Islet precursor cell (in vitro differentiated cells): ENCODE measurements at regions not wholly inside any gene's neighbourhood (a gene's known extent, or its start where the extent isn't known, plus 50 kb on each side); places are given as distances from the start of the nearest gene placed in this dataset.

Source experiments
- DNase-seq: peaks from one replicate; pipeline ENCODE4 v3.0.0-alpha.2; 2018

DNA sequence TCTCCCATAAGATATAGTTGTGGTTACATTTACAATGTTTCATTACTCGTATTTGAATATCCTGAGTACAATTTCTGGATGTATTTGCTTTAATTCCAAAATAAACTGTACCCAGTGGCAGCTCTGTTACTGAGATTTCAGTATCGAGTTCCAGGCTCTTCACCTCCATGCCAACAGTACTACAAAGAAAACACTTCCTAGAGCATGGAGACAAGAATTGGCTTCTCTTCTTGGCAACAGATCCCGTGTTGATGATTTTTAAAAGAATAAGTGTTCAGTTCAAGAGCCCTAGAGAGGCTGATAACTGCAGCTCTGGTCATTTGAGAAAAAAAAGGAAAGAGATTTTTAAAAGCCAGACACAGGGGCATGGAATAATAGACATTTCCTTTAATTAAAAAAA lies 302.8 kb downstream of the EFNB2 start:
- no peak for DNase-seq

DNA sequence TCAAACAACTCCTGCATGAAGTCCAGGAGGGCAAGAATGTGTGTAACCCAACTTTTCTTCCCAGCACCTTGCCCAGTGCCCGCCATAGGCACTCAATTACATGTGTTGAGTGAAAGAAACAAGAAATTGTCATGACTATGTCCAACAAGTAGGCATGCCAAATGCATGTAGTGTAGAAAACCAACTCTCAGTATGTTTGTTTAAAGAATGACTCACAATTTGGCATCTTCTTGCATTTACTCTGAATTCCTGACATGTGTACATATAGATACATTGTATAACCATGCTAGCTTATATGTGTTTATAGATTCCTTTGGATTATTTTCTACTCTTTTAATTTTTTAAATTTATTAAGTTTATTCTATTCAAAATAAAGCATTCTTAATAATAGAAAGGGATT lies 305.0 kb downstream of the EFNB2 start:
- no peak for DNase-seq

DNA sequence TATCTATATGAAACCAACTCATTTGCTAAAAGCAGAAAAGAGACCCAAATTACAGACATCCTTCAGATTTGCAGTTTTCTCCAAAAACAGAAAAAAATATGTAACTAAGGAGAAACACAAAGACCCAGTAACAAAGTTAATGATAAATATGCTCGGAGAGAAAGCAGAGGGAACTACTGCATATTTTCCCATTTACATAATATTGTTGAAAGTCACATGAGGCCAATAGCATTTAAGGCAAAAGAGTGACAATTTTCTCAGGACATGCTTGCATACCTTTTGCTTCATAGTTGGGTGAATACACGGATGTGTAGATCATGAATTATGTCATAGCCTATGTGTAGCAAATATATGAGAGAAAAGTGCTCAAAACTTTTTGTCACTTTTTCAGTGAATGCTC lies 310.3 kb downstream of the EFNB2 start:
- no peak for DNase-seq

DNA sequence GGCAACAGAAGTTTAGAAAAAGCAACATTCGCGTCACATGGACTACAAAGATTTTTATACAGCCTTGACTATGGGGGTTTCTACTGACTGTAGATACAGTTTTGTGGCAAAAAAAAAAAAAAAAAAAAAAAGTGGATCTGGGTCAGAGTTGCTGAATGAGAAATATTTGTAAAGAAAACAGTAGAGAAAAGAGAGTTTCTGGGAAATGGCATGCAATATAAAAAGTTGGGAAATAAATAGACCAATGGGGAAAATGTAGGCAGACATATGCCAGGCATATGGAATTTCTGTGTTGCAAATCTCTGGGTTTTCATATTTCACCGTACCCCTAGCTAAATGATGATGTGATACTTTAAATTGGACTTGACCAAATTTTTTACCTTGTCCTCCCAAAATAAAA lies 315.3 kb downstream of the EFNB2 start:
- no peak for DNase-seq

DNA sequence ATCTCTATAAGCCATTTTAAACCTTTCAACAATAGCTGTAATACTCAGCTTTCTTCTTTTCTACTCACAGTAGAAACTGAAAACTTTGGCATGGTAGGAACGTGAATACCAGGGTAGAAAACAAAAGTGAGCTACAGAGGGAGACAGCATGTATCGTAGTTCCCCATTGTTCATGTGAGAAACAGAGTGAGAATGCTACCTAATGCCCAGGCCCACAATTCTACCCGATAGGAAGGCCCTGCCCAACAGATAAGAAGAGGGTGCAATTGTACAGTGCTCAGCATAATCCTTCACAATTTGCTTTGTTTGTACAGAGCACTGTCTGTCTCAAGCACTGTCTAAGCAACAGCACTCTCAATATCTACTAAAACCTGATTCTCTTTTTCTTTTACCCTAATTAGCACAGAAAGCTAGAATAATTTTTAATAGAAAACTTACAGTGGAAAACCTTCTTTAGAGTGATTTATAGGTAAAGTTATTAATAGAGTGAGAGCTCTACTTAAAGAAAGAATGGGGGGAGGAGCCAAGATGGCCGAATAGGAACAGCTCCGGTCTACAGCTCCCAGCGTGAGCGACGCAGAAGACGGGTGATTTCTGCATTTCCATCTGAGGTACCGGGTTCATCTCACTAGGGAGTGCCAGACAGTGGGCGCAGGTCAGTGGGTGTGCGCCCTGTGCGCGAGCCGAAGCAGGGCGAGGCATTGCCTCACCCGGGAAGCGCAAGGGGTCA lies 322.3 kb downstream of the EFNB2 start:
- DNase-seq: no peak

DNA sequence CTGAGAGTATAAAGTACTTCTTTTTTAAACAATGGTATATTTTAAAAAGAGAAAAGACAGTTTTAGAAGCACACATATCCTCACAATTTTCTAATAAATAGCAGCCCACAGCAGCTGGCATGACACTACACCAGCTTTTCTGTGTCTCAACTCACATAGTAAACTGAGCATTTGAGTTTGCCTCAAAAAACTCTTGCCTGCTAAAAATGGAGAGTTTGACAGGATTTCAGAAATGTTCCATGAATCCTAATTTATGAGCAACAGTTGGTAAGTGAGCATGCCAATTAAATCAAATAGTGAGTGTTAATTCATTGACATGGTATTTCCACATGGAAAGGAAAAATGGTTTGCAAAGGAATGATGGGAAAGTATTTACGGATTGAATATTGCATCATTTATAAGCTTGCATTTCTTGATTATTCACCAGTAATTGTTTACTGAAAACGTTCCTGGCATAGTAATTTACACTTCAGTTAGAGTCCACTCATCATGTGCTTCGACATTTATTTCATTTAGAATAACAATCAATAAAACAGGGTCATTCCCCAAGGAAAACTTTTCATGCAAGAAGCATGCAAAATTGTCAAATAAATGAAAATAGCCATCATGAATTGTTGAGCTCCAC lies 323.0 kb downstream of the EFNB2 start:
- DNase-seq: no peak

DNA sequence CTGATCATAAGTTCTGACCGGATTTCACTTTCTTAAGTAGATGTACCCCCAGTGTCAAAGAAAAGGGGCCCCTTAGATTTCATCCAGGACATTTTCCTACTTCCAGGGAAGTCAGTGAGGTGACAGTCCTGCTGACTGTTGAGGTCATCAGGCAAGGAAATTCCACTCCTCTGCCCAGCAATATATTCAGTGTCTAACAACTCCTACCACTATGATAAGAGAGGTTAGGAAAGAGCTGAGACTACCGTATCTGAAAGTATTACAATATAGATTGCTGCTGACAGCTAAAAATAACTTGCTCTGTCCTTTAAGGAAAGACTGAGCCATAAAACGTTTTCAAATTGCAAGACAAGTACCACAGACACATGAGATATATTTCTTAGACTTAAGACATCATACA lies 325.1 kb downstream of the EFNB2 start:
- no peak for DNase-seq

DNA sequence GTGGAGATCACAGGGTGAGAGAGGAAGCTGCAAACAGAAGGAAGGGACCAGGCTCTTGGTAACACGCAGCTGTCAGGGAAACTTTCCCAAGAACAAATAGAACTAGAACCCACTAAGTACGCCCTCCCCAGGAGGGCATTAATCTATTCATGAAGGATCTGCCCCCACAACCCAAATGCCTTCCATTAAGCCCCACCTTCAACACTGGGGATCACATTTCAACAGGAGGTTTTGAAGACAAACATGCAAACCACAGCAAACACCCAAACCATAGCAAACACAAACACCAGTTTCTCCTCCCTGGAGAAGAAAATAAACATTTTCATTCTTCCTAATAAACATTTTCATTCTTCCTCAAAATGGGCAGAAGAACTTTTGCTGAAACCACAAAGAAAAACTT lies 329.6 kb downstream of the EFNB2 start:
- DNase-seq: no peak

DNA sequence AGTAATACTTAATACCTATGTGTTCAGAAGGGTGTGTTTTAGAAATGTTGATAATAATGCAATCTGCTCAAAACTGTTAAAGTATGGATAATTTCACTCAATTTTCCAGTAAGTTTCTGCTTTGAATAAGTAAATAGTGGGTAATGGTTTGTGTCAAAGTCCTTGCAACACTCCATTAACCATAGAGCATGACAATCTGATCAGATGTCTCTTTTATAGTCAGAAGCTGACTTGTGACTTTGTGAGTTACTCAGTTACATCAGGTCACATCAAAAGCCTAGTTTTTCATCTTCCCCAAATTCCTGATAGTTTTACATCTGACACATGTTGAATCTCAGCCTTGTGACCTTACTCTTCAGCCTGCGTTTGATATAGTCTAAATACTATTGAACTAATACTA lies 338.0 kb downstream of the EFNB2 start:
- DNase-seq: no peak

DNA sequence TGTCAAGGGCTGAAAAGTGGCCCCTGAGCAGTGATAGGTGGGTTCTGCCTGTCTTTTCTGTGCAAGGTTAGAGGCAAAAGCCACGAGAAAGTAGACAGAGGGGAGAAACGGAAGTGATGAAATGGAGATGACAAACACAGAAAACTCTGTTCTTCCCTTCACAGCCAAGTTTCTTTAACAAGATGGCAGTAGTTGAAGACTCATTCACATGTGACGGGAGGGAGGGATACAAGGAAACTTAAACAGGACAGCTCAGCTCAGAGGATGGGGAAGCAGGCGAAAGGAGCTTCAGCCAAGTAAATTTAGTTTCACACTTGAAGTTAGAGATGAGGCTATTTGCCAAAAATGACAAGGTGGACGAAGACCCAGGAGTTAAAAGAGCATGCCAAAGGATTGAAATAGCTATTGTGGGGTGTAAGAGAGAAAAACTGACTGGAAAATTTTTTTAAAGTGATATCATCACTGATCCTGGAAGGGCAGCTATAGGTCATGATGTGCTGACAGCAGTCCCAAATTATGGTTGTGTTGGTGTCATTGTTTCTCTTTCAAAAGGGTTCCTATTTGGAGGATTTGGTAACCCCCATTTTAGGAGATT lies 347.9 kb downstream of the EFNB2 start:
- no peak for DNase-seq

DNA sequence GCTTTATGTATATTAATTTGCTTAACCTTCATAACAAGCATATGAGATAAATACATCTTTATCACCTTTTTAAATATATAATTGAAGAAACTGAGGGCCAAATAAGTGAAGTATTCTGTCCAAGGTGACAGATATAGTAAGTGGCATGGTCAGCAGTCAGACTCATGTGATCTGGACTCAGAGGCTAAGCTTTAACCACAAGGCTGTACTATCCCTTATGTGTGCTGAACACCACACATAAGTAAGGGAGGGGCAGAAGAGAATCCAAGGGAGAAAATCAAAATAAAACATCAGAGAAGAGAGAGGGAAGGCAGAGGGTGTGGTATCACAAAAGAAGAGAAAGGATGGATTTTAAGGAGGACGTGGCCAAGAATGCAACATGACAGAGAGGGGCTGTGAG lies 348.4 kb downstream of the EFNB2 start:
- DNase-seq: no peak

DNA sequence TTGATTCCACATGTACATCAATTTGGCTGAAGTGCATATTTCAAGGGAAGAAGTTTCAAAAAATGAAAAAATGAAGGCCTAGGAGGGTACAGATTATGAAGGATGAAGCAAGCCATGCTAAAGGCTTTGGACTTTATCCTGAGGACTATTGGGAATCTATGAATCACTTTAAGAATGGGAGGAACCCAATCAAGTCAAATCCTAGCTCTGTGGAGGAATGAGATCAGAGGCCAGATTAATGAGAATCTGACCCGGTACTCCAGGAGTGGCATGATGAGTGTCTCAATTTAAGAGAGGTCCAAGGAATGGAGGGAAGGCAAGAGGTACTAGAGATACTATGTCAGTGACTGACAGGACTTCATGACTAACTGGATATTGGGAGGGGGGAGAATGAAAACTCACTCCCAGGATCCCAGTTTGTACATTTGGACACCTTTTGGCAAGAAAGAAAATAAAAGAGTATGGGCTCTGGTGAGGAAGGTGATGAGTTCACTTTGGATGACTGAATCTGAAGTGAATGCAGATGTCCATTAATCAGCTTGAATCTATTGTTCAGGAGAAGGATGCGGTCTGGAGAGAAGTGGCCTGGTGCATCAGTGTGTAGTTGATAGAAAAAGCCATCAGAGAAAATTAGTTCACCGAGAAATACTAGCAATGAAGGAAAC lies 349.0 kb downstream of the EFNB2 start:
- DNase-seq: no peak

DNA sequence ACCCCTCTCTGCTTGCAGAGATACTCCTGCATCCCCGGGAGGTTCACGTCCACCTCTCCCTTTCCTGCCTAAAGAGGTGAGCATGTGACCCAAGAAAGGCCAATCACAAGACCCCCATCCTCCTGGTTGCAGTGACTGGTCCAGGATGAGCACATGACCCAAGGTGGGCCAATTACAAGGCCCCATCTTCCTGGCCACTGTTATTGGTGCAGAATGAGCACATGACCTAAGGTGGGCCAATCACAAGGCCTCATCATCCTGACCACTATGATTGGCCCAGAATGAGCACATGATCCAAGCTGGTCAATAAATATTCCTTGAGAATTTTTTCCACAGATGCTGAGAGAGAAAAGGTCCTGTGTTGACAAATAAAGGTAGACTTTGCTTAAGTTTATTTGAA lies 350.7 kb downstream of the EFNB2 start:
- DNase-seq: no peak

DNA sequence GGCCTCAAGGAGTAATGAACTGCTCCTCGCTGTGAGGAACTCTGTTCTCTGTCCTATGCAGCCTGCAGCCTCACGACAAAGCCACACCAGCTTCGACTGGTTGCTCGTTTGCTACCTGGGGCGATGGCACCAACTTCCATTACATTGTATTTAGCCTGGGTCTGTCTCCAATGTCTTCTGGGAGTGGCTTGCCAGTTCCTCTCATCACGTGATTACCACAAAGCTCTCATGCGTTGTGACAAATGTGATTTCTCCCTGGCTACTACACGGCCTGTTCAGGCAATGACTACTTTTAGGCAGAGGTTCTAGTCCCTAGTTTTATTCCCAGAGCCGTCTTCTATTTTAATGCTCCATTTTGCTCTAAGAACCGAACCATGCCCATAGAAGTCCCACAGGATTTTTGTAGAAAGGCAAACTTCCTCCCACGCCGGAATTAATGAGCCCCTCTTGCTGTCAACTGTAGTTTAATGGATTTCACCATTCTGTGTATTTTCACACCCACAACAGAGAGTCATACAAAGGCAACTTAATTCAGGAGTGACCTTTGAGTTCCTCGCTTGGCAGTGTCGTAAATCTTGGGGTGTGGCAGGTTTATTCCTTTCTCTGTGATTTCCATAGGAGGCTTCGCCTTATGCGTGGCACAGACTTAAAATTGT lies 351.9 kb downstream of the EFNB2 start:
- no peak for DNase-seq

DNA sequence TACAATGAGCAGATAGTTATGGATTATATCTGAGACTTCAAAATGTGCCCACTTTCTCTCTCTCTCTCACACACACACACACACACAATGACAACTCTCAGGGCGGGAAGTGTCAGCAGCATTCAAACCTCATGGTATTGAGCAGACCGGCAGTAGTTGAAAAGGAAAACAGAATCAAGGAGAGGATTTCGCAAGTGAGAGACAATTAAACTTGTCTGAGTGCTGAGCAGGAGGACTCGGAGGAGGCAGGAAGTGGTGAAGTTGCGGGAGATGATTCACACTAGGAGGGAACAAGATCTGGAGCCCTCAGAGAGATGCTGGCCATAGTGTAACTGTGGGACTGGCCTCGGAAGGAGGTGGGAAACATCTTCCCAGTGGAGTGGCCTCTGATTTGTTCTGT lies 353.1 kb downstream of the EFNB2 start:
- DNase-seq: peak; percentile 82

DNA sequence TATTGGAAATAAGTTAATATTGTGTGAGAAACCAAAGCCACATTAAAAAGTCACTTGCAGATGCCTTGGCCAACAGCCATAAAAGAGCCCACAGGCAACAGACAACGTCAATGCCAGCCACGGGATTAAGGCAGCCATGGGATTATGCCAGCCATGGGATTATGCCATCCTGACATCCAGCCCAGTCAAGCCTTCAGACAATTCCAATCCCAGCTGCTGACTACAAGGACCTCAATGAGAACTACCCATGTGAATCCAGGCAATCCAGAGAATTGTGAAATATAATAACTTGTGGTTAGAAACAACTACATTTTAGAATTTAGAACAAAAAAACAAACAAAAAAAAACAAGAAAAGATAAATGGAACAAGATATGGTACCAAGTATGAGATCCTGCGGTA lies 356.6 kb downstream of the EFNB2 start:
- no peak for DNase-seq

DNA sequence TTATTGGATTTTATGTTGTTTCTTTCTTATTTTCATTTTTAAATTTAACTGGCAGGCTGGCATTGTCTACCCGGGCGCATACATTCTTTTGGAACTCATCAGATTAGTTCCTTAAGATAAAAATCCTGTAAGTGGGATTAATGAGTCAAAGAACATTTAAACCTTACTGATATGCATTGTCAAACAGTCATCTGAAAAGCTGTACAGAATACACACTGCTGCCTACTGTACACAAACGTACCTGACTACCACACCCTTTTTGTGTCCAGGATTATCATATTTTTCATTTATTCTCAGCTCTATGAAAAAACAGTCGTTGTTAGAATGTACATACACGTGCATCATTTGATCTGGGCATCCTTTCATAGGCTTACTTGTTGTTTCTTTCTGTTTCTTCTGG lies 358.3 kb downstream of the EFNB2 start:
- no peak for DNase-seq

DNA sequence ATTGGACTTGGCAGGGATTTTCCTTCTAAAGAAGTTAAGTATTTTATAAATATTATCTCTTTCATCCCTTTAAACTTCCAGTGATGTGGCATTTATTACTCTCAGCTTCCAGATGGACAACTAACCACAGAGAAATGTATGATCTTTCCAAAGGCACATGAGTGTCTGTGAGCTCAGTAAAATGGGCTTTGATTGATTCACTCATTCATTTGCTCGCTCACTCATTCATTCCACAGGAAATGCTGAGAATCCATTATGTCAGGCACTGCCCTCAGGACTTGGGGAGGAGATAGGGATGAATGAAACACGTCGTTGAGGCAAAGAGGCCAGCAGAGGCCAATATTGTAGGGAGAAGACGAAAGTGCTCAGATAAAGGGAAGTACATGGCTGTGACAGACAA lies 359.3 kb downstream of the EFNB2 start:
- DNase-seq: no peak

DNA sequence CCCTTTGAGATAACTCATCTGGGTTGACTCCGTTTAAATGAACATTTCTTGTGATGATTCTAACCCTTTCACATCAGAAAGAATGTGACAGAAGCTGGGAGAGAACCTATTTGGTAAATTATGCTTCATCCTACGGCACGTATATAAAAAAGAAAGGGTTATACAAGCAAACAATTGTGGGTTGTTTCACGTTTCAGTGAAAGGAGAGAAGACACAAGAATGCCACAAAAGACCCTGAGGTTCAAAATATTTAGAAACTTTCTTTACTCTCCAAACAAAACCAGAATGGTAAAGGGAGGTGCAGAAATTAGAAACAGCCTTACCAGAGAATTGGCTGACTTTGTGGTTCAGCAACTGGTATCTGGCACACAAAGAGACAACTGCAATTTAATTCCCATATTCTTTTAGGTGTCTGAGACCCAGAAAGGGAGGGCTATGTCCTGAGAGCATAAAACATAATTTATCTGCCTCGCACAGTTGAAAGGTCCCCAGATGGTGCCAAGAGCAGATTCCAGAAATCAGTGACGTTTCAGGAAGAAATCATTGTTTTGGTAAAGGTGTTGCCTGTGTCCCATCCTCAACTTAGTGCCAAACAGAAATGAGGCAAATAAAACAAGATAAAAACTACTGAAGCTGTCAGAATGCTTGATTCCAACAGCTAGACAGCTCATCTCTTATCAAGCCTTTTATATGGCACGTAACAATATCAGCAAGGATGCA lies 361.4 kb downstream of the EFNB2 start:
- no peak for DNase-seq

DNA sequence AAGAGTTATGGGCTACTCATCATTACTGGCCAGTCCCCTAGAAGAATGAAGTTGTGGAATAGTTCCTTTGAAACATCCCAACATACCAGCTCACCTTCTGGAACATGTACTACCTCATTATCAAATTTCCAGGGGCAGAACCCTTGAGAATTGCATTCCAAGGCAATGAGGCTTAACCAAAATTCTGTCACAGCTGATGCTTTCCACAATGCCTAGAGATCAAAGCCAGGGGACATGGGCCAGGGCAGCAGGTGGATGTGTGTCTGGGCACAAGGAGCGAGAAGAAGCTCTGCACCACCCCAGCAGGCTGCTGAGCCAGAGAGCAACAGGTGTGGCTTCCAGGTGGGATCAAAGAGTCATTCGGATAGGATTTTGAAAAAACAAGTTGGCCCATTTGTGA lies 362.1 kb downstream of the EFNB2 start:
- DNase-seq: peak; percentile 85

DNA sequence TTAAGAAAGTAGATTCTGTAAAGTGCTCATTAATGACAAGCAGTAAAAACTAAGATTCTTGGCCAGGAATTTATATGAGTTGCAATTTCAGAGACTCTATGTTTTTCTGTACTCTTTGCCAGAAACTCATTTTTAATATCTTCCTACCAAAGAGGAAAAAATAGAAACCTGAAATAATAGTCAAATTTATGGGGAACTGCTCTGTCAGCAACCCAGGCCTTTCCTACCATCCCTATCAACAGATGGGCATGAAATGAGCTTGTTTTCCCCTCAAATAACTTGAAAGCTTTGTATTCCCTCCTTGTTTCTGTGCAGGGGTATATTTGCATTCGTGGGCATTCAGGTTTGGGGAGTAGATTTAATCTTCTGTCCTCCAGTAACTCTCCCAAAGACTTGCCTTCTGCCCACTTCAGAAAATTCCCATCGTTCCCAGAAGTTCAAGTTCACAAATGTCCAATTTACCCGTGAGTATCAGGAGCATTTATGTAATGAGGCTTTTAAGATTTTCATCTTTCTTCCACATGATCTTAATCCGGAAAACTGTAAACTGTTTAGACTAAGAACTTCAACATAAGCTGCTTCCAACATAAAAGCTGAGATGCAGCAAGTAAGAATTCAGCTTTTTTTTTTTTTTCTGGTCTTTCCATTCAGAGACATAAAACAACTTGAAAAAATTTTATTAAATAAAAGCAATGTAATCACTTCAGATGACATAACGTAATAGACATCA lies 363.1 kb downstream of the EFNB2 start:
- no peak for DNase-seq

DNA sequence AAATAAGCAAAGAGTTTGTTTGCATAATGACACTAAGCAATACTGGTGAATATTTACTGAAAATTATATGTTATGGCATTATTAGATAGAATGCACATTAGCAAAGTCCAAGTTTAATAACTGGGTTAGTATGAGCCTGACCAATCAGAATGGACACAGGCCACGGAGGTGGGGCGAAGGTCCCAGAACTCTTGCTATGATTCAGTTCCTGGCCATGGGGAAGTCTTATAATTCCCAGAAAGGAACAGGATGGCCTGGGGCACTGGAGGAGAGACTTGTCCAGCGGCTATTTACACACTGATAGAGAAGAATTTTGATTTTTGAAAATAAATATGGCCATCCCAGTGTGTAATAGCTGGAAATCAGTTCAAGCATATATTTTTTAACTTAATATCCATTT lies 372.0 kb downstream of the EFNB2 start:
- DNase-seq: no peak
